GM18511 (cell line): ENCODE measurements at regions not wholly inside any gene's neighbourhood (a gene's known extent, or its start where the extent isn't known, plus 50 kb on each side); places are given as distances from the start of the nearest gene placed in this dataset.
"Not testable (repeated sequence)": the region's sequence is repeated elsewhere in the genome, so short reads cannot be mapped to it uniquely, and the experiment has no call there.

ENCODE experiments used
- ATAC-seq: cut with Tn5 transposase; IDR thresholded peaks from one replicate; pipeline ENCODE4 v1.9.1; 2021; ENCODE audit warnings: mild to moderate bottlenecking, moderate library complexity; ENCODE audit not compliant: unreplicated experiment

DNA sequence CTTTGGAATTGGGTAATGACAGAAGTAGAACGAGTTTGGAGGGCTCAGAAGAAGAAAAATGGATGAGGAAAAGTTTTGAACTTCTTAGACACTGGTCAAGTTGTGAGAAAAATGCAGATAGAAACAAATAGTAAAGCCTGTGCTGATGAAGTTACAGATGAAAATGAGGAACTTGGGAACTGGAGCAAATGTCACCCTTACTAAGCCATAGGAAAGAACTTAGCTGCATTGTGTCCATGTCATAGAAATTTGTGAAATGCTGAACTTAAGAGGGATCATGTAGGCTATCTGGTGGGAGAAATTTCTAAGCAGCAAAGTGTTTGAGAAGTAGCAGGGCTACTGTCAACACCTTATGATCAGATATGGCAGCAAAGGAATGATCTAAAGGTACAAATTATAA lies 289.2 kb upstream of the PCDH9 start:
- no peak for ATAC-seq

DNA sequence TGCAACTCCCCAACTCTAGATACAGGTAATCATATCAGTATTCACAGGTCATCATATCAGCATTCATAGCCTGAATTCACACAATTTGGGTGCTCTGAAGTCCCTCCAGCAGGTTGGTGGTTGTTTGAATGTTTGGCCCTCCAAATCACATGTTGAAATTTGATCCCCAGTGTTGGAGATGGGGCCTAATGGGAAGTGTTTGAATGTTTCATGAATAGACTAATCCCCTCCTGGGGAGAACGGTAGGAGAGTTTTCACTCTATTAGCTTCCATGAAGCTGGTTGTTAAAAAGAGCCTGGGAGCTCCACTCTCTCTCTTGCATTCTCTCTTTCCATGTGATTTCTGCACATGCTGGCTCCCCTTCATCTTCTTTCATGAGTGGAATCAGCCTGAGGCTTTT lies 288.6 kb upstream of the PCDH9 start:
- no peak for ATAC-seq

DNA sequence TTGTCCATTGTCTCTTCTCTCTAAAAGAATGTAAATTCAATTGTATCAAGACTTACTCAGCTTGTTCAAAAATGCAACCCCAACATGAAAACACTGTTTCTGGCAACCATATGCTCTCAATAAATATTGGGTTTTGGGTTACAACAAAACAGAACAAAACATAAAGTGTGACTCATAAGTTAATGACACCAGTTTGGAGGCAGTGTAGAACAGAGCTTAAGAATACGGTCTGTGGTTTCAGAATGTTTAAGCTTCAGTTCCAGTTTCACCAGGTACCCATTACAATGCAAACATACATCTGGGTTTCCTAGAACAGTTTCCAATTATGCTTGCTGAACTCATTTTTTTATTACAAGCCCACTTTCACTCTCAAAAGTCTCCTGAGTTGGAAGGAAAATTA lies 285.8 kb upstream of the PCDH9 start:
- ATAC-seq, result peak; percentile 95

DNA sequence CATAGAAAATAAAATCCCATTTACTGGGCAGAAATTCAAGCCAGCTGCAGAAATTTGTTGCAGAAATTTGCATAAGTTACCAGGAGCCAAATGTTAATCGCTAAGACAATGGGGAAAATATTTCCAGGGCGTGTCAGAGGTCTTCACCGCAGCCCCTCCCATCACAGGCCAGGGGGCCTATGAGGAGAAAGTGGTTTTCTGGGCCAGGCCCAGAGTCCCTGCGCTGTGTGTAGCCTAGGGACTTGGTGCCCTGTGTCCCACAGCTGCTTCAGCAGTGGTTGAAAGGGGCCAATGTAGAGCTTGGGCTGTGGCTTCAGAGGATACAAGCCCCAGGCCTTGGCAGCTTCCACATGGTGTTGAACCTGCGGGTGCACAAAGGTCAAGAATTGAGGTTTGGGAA lies 278.9 kb upstream of the PCDH9 start:
- ATAC-seq, result no peak

DNA sequence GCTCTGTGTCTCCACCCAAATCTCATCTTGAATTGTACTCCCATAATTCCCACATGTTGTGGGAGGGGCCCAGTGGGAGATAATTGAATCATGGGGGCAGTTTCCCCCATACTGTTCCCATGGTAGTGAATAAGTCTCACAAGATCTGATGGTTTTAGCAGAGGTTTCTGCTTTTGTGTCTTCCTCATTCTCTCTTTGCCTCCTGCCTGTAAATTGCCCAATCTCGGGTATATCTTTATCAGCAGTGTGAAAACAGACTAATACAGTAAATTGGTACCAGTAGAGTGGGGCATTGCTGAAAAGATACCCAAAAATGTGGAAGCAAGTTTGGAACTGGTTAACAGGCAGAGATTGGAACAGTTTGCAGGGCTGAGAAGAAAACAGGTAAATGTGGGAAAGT lies 278.1 kb upstream of the PCDH9 start:
- ATAC-seq, result not testable (repeated sequence)

DNA sequence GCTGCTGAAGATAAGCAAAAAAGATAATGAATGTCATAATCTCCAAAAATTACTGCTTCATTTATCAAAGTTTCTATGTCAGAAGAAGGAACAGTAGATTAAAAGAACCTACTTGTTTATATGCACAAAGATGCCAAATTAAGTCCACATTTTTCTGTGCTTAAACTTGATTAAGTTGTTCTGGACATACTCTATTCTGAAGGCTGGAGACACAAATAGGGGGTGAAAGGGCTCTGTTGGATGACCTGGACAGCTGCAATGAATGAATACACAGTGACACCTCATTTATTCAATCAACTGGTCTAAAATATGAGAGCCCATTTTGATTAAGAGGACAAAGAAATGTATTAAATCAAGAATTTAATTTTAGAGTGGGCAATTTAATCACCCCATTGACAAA lies 276.3 kb upstream of the PCDH9 start:
- ATAC-seq, result no peak

DNA sequence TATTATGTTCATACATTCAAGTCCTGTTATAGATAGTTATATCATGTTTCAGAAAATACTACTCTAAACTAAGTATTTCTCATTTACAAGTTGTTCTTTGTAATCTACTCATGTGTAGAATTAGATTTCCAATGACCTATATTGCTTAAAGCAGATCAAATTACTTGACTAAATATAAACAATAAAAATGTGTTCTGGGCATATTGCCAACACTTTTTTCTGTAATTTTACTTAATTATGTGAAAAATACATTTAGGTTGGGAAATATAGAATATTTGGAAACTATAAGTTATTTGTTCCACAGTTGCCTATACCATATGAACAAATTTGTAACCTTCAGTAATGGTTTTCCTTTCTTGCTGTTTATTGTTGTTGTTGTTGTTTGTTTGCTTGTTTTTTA lies 275.2 kb upstream of the PCDH9 start:
- no peak for ATAC-seq

DNA sequence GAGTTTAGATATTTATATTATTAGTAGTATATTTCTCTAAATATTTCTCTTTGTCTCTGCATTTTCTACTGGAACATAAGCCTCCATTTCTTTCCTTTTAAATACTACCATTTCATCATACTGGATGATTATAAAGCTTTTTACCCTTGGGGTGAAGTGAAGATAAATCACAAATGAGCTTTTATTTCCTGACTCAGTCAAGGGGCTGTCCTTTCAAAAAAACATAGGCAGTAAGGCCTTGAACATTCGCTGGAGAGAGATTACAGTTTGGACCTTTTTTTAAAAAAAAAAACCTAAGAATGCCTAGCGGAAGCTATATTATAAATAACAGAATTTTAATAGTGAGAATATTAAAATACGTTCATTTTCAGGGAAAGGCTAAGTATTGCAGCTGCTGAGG lies 268.8 kb upstream of the PCDH9 start:
- no peak for ATAC-seq

DNA sequence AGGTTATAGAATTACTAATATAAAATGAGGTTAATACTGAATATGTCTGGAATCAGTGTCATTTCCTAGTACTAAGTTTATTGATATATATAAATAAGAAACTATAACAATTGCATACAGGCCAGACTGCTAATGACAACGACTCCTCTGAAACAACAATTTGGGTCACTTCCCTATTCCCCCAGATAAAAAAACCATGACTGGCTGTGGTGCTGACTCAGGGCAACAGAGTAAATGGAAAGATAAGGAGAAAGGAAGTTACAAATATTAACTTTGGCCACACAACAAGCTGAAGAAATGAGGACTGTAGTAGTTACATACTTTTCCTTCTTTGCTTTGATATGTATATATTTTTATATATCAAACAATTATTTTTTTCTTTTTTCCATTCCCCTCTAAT lies 263.7 kb upstream of the PCDH9 start:
- peak; percentile 55 for ATAC-seq

DNA sequence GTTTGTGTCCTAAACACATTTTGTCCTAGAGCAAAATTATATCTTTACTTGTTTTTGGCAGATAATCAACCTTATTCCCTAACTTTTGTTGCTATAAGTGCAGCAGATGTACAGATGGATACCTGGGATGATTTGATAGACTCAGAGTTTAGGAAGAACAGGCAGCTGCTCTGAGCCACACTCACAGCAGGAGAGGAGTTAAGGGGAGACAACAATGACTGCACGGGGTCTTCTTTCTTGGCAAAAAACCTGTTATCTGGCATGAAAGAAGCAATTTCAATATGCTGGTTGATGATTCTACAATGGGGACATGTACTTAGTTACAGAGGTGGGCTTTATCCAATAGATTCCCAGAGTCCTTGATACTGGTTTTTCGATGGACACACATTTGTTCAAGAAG lies 258.9 kb upstream of the PCDH9 start:
- ATAC-seq, result no peak

DNA sequence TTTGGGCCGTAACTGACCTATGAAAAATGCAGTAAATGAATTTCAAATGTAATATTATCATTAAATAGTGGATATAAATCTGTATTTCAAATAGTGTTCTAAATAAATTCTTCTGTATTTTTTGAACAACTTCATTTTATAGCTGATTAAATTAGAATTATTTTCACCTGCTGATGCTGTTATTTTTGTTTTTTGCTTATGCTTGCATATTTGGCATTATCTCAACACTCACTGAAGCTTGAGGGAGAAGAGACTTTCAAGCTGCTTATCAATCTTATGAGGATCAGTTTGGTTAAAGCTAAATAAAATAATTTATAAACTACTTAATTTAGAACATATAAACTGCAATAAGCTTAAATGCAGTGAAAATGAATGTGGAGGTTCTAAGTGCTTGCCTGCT lies 251.3 kb upstream of the PCDH9 start:
- no peak for ATAC-seq

DNA sequence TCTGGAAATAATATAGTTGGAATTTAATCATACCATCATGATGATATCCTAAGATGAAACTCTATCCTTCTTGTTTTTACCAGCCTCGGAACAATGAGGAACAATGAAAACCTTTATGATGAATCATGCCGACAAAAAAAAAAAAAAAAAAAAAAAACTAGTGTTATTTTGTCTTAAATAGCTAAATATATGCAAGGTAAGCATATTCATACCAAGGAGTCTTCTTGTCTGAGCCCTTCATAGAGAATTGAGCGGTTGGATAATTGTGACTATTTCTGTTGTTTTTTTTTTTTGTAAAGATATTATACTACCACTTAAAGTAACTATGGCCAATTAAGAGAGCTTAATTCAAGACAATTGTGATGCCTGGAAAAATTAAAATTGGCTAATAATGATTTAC lies 244.0 kb upstream of the PCDH9 start:
- no peak for ATAC-seq

DNA sequence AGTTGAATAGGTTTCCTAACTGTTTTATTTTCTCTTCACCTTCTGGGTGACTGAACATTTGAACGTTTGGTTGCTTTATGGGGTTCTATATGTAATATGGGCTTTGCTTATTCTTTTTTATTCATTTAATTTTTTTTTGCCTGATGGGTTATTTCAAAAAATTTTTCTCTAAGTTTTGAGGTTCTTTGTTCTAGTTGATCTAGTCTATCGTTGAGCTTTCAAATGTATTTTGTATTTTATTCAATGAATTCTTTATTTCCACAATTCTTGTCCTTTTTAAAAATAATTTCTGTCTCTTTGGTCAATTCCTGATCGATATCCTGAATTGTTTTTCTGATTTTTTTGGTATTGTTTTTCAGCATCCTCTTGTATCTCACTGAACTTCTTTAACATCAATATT lies 239.5 kb upstream of the PCDH9 start:
- ATAC-seq, result no peak

DNA sequence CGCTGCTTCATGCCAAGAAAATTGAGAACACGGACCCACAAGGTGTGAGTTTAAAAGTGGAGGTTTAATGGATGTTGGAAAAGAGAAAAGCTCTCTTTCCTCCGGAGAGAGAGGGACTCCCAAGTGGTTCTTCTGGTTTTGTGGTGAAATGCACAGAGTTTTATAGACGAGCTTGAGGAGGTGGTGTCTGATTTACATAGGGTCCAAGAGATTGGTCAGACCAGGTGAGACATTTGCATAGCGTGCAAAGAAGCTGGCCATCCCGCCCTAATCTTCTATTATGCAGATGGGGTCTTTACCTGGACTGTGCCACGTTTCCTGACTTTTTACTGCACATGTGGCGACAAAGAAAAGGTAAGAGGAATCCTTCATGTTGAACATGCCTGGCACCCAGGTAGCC lies 236.4 kb upstream of the PCDH9 start:
- ATAC-seq, result no peak

DNA sequence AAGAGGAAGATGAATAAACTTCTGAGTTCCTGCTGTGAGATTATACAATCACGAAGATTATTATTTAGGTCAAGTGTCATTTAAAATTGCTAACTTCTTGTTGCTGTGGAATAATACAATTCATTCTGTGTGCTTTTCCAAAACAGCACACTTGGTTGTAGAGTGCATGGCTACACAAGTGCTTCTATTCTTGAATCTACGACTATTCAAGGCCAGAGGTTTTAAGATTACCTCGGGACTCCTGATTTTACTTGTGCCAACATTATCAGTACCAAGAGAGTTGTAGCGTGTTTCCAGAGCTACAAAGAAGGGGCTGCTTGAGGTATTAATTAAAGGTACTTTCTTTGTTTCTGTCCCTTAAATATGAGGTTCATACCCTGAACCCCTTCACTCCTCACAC lies 234.0 kb upstream of the PCDH9 start:
- ATAC-seq, result no peak

DNA sequence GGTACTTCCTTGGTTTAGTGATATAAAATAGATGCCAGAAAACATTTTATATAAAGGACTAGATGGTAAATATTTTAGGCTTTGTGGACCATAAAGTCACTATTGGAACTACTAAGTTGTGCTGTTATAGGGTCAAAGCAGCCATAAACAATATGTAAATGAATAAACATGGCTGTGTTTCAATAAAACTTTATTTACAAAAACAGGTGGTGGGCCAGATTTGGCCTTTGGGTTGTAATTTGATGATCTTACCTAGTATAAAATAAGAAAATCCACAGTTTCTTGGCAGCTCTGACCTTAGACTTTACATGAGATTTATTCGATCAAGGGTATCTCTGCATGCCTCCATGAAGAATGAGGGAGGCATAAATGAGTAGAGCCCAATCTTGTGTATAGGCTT lies 232.0 kb upstream of the PCDH9 start:
- no peak for ATAC-seq

DNA sequence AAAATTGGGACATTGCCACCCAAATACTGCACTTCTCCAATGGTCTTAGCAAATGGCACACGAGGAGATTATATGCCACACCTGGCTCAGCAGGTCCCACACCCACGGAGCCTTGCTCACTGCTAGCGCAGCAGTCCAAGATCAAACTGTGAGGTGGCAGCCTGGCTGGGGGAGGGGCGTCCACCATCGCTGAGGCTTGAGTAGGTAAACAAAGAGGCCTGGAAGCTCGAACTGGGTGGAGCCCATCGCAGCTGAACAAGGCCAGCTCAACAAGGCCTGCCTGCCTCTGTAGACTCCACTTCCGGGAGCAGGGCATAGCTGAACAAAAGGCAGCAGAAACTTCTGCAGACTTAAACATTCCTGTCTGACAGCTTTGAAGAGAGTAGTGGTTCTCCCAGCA lies 222.4 kb upstream of the PCDH9 start:
- ATAC-seq, result not testable (repeated sequence)

DNA sequence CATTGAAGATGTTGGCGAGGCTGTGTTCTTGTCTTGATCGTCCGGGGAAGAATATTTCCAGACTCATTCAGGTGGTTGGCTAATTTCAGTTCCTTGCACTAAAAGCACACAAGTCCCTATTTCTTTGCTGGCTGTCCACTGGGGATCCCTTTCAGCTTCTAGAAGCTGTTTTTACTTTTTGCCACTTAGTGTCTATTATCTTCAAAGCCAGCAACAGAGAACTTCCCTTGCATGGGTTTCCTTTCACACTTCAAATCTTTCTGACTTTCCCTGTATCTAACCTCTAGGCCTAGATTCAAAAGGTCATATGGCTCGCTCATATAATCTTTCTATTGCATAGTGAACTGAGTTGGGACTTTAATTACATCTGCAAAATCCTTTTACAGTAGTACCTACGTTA lies 215.3 kb upstream of the PCDH9 start:
- ATAC-seq, result no peak

DNA sequence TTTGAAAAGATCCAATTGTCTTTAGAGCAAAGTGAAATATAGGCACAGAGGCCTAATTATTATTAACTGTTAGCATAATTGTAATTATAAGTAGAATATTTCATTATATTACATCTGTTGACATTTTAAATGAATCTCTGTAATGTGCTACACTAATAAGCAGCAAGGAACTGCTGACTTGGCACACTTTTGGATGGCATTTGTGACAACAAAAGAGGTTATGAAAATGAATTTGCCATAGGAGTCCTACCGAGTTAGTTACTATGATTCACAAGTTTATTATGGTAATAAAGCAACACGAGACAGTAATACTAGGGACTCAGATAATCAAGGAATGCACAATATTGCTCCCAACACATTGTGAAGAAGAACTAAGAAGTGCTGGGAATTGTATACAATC lies 213.8 kb upstream of the PCDH9 start:
- no peak for ATAC-seq

DNA sequence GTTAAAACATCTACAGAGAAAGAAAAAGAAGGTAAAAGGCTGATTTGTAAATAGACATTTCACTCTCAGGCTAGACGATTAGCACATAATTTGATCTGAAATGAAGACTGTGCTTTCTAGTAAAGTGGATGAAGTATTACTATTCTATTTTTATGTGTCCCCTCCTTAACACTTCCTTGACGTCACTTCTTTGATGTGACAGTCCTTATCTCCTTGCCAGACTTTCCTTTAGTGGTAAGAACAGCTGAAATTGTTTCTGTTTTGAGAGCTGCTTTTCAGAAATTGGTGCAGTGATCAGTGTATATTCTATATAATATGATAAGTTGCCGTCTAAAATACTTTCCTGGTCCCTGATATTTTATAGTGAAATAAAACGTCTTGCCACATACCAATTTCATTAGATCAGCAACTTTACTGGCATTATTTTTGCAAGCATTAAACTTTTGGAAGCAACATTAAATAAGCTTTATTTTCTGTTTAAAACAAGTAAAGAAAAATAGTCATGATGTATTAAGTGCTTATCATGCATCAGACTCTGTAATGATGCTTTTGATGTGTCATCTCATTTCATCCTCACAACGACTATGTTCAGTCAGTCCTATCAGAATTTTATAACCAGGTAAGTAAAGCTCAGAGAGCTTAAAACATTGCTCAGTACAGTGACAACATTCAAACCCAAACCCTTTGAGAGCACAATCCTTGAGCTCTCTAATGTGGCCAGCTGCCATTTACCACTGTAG lies 210.3 kb upstream of the PCDH9 start:
- ATAC-seq, result no peak

DNA sequence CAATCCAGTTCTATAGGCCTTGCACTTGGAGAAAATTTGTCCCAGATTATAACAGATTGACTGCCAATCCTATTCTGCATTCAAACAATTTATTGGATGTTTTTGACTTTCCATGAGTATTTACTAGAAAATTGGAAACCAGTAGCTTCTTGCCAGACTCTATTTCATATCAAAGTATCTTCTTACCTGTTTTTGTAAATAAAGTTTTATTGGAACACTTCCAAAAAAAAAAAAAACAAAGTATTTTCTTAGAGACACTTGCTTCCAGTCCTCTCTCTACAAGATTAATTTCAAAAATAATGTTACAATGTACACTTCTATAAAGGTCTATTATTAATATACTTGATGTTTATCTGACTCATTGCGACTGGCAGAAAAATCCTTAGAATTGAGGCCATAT lies 209.2 kb upstream of the PCDH9 start:
- ATAC-seq, result no peak

DNA sequence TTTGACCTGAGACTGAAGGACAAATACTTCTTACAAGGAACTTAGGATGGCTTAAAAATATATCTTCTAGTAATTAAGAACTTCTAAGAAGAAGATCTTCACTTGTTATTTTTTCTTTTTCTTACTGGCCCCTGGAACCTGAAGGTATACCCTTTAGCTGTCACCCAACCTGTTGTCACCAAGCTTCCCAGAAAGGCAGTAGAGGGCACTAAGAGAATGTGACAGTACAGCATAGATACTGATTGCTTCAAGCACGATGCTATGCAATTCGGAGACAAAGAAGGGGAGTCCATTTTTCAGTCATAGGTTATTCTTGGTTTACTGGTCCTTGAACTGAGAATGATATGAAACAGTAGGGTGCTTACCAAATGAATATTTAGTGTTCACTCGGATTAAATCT lies 208.3 kb upstream of the PCDH9 start:
- peak; percentile 68 for ATAC-seq

DNA sequence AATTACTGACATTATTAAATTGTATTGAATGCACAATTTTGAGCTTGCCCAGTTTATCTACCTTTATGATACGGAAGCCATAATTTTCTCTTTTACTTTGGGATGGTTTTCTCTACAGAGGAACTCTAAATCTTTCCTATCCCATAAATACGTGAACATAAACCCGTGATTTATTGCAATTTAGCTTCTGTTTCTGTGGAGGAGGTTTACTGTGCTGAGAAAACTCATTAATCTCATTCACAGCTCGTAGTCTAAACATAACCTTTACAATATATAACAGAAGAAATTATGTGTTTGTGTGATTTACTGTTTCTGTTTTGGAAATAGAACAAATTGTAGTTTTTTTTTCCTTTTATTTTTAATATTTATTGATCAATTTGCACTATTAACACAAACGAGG lies 207.1 kb upstream of the PCDH9 start:
- no peak for ATAC-seq
